Breast epithelium (tissue), 4 donors: ENCODE measurements at regions not wholly inside any gene's neighbourhood (a gene's known extent, or its start where the extent isn't known, plus 50 kb on each side); places are given as distances from the start of the nearest gene placed in this dataset.

ENCODE experiments used
- DNase-seq, 2 donors: peaks; one replicate each; pipeline ENCODE4 v3.0.0-alpha.2; 2019; ENCODE audit warnings: low spot score in 2 of 2
- H3K27ac ChIP-seq, 2 donors: fragments of 200-600 bp; sonication (generic) in 1 of 2; one replicate each; pipeline ENCODE4 v1.5.1; 2016 to 2019; ENCODE audit warnings: mild to moderate bottlenecking in 1 of 2
- H3K27me3 ChIP-seq, 2 donors: fragments of 200-600 bp; sonication (generic) in 1 of 2; one replicate each; pipeline versions ENCODE4 v1.5.1 to v1.6.0; 2017 to 2019; ENCODE audit warnings: control low read depth in 1 of 2, mild to moderate bottlenecking in 1 of 2
- H3K36me3 ChIP-seq: fragments of 200-600 bp; one replicate; pipeline ENCODE4 v1.5.1; 2019
- H3K4me1 ChIP-seq, 2 donors: fragments of 200-600 bp; sonication (generic); one replicate each; pipeline ENCODE4 v1.5.1; 2016 to 2019; ENCODE audit warnings: control low read depth in 1 of 2
- H3K4me3 ChIP-seq, 3 donors: fragments of 200-600 bp; sonication (generic); 1 replicate in 2 of 3; 2 replicates in 1 of 3; pipeline ENCODE4 v1.5.1; 2016 to 2019; ENCODE audit warnings: mild to moderate bottlenecking in 3 of 3, moderate library complexity in 2 of 3
- H3K9me3 ChIP-seq, 2 donors: fragments of 200-600 bp; sonication (generic) in 1 of 2; one replicate each; pipeline ENCODE4 v1.5.1; 2016 to 2019; ENCODE audit warnings: control low read depth in 1 of 2
- POLR2A ChIP-seq: fragments of 450-650 bp; IDR thresholded peaks from one replicate; pipeline ENCODE4 v1.6.1; 2016; ENCODE audit warnings: antibody characterized with exemption, mild to moderate bottlenecking, moderate library complexity
- POLR2AphosphoS5 ChIP-seq, 3 donors: sonication (generic); formaldehyde crosslinking; IDR thresholded peaks; one replicate each; pipeline ENCODE4 v1.6.1; 2017; ENCODE audit warnings: antibody characterized with exemption in 3 of 3
- intact Hi-C: fragments of 100-400 bp; cut with DNase I; formaldehyde crosslinking; loops from one replicate; pipeline ENCODE4 v1.15.1; 2023; ENCODE audit warnings: low total_unique reads
- TF ChIP-seq, protein P1 (sequence below), 3 donors: fragments of 450-650 bp; IDR thresholded peaks; one replicate each; pipeline ENCODE4 v1.5.1; 2016 to 2017; ENCODE audit warnings: antibody characterized with exemption in 3 of 3, mild to moderate bottlenecking in 3 of 3, moderate library complexity in 3 of 3

DNA sequence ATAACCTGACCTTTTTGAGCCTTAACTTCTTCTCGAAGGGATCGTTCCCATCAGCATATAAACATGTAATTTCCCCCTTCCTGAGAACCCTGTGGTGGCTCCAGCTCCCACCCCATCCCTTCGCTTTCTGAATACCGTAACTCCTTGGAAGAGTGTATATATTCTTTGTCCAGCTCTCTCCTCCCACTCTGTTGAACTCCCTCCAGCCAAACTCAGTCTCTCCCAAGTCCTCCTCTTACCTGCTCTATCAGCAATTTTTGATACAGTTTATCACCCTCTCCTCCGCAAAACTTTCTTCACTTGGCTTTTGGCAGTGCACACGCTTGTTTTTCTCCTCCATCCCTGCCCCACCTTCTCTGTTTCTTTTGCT, 109.9 kb upstream of the SLC25A33 start:
- intact Hi-C loops: no loop called here
- TF ChIP-seq, protein P1, sequence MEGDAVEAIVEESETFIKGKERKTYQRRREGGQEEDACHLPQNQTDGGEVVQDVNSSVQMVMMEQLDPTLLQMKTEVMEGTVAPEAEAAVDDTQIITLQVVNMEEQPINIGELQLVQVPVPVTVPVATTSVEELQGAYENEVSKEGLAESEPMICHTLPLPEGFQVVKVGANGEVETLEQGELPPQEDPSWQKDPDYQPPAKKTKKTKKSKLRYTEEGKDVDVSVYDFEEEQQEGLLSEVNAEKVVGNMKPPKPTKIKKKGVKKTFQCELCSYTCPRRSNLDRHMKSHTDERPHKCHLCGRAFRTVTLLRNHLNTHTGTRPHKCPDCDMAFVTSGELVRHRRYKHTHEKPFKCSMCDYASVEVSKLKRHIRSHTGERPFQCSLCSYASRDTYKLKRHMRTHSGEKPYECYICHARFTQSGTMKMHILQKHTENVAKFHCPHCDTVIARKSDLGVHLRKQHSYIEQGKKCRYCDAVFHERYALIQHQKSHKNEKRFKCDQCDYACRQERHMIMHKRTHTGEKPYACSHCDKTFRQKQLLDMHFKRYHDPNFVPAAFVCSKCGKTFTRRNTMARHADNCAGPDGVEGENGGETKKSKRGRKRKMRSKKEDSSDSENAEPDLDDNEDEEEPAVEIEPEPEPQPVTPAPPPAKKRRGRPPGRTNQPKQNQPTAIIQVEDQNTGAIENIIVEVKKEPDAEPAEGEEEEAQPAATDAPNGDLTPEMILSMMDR (IDR thresholded peaks at IDR 0.05): no peak
- TF ChIP-seq POLR2A: no peak
- TF ChIP-seq POLR2AphosphoS5 (IDR thresholded peaks at IDR 0.05): no peak
- H3K27me3 ChIP-seq: no peaks in the 10 kb centered on the region
- H3K4me1 ChIP-seq: peaks cover 0 to 3% of the 10 kb centered on the region in 2 donors
- peak overlapping the region; percentile 88 to 94 for H3K27ac ChIP-seq
- no peaks in the 10 kb centered on the region for H3K36me3 ChIP-seq
- peak overlapping the region; percentile 57 to 67 (median 59) for H3K4me3 ChIP-seq
- H3K9me3 ChIP-seq: no peaks in the 10 kb centered on the region
- no peak for DNase-seq

DNA sequence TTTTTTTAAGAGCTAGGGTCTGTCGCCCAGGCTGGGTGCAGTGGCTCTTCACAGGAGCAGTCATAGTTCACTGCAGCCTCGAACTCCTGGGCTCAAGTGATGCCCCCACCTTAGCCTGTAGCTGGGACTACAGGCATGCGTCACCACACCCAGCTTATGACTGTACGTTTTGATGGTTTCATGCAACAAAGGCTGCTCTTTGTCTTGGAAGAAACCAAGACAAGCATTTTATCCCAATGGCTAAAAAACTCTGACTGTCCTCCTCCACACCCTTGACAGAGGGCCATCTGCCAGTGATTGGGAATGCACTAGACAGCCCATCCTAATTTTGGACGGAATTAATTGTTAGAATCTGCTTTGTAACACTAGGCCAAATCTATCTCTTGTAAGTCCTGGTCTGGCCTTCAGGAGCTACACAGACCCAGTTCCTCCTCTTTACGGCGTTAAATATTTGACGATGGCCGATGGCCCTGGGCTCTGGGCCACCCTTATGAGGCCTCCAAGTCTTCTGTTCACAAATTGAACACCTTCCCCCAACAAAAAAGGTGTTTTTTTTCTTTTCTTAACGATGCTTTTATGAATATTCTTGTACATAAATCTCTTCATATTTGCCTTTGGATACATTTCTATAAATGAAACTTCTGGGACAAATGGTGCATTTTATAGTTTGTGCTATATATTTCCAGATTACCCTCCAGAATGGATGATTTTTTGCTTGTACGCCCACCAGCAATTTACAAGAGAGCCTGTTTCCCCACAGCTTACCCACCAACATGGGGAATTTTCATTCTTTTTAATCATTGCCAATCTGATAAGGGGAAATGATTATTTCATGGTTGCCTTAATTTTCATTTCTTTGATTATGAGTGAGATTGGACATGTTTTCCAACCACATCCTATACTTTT, 104.8 kb upstream of the SLC25A33 start:
- peak overlapping the region in 1 of 2 donors; percentile 22 for H3K27ac ChIP-seq
- TF ChIP-seq POLR2A (no peak), POLR2AphosphoS5 (IDR thresholded peaks at IDR 0.05) (no peak)
- TF ChIP-seq, protein P1 (IDR thresholded peaks at IDR 0.05): no peak
- no peaks in the 10 kb centered on the region for H3K9me3 ChIP-seq
- no peaks in the 10 kb centered on the region for H3K36me3 ChIP-seq
- H3K27me3 ChIP-seq: no peaks in the 10 kb centered on the region
- intact Hi-C loops: no loop called here
- DNase-seq: no peak
- no peak overlapping the region for H3K4me3 ChIP-seq
- peaks cover 0 to 3% of the 10 kb centered on the region in 2 donors for H3K4me1 ChIP-seq

DNA sequence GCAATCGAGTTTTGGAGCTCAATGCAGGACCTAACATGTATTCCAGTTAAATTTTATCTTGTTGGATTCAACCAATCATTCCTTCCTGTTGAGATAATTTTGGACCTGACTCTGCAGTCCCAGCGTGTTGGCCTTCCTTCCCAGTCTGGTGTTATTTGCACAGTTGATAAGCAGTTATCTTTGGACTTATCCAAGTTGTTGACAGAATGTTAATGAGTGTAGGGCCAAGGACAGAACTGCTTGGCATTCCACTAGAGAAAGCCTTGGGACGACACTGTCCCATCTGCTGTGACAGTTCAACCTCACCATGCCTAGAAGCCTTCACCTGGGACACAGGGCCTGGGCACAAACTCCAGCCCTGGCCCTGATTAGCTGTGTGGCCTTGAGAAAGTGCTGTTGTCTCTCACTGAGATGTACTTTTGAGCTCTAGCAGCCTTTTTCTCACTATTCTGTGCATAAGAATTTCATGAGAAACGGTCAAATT, 104.1 kb upstream of the SLC25A33 start:
- Histone ChIP-seq H3K36me3 (no peaks in the 10 kb centered on the region), H3K4me1 (no peaks in the 10 kb centered on the region), H3K9me3 (no peaks in the 10 kb centered on the region), H3K27me3 (no peaks in the 10 kb centered on the region), H3K27ac (peak overlapping the region in 1 of 2 donors; percentile 67), H3K4me3 (no peak overlapping the region)
- TF ChIP-seq POLR2AphosphoS5 (IDR thresholded peaks at IDR 0.05) (no peak), POLR2A (no peak)
- TF ChIP-seq, protein P1 (IDR thresholded peaks at IDR 0.05): no peak
- intact Hi-C loops: no loop called here
- no peak for DNase-seq

DNA sequence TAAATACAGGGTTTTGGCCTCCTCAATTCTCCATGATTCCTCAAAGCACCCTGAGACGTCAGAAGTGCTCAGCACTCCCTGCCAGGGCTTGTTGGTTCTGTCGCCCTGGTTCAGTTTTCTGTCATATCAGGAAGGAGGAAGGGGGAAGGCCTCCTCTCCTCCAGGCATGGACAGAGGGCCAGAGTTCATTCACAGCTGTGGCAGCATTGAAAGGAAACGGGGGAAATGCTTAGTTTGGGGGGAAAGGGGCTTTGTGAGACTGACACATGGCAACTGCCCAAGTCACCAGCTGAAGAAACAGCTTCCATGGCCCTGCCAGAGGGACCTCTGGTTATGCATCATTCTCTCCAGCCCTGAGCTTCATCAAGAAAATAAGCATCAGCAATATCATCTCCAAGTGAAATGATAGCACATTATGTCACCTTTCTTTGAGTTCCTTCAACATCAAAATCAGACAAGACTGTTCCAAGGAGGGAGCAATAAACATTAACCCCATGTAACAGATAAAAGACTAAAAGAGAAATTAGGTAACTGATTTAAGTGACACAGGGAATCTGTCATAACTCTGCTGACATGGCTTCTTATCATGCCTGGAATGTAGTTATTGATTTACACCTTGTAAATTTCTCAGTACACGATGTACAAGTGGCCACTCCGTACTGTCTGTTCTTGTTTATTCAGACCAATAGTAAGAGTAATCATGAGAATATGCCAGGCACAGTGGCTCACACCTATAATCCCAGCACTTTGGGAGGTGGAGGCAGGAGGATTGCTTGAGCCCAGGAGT, 103.2 kb upstream of the SLC25A33 start:
- TF ChIP-seq POLR2AphosphoS5 (IDR thresholded peaks at IDR 0.05) (no peak), POLR2A (no peak)
- TF ChIP-seq, protein P1 (IDR thresholded peaks at IDR 0.05): no peak
- H3K27me3 ChIP-seq: no peaks in the 10 kb centered on the region
- H3K4me1 ChIP-seq: peaks cover 0 to 3% of the 10 kb centered on the region in 2 donors
- H3K9me3 ChIP-seq: no peaks in the 10 kb centered on the region
- intact Hi-C loops: no loop called here
- H3K36me3 ChIP-seq: no peaks in the 10 kb centered on the region
- DNase-seq: no peak
- peak overlapping the region in 1 of 2 donors; percentile 67 for H3K27ac ChIP-seq
- no peak overlapping the region for H3K4me3 ChIP-seq
